Stomach (tissue), 8 donors: ENCODE measurements at regions not wholly inside any gene's neighbourhood (a gene's known extent, or its start where the extent isn't known, plus 50 kb on each side); places are given as distances from the start of the nearest gene placed in this dataset.

Experiments used
- DNase-seq, 2 donors: peaks; one replicate each; pipeline versions ENCODE4 v3.0.0 to v3.0.0-alpha.2; 2013 to 2019
- H3K27ac ChIP-seq, 5 donors: fragments of 200-600 bp in 4 of 5; sonication (generic) in 4 of 5; one replicate each; pipeline ENCODE4 v1.5.1; 2013 to 2019; ENCODE audit warnings: mild to moderate bottlenecking in 1 of 5, moderate library complexity in 1 of 5
- H3K27me3 ChIP-seq, 3 donors: fragments of 200-600 bp; sonication (generic); one replicate each; pipeline ENCODE4 v1.5.1; 2017 to 2019; ENCODE audit warnings: mixed run types in 1 of 3
- H3K36me3 ChIP-seq, 4 donors: fragments of 200-600 bp; sonication (generic); 1 replicate in 3 of 4; 2 replicates in 1 of 4; pipeline ENCODE4 v1.5.1; 2016 to 2019
- H3K4me1 ChIP-seq, 4 donors: fragments of 200-600 bp; sonication (generic); one replicate each; pipeline ENCODE4 v1.5.1; 2016 to 2019
- H3K4me3 ChIP-seq, 4 donors: fragments of 200-600 bp; sonication (generic) in 3 of 4; one replicate each; pipeline ENCODE4 v1.5.1; 2016 to 2019; ENCODE audit warnings: mild to moderate bottlenecking in 1 of 4
- H3K9me3 ChIP-seq, 4 donors: fragments of 200-600 bp; sonication (generic); one replicate each; pipeline ENCODE4 v1.5.1; 2016 to 2019
- CTCF ChIP-seq, 7 experiments: fragments of 450-650 bp in 4 of 7; fragments of 200-600 bp in 3 of 7; sonication (generic) in 3 of 7; IDR thresholded peaks; one replicate each; pipeline ENCODE4 v1.5.1; 2016 to 2019; ENCODE audit warnings: antibody characterized with exemption in 7 of 7, control low read depth in 2 of 7, mild to moderate bottlenecking in 1 of 7
- EP300 ChIP-seq: sonication (generic); formaldehyde crosslinking; IDR thresholded peaks from one replicate; pipeline ENCODE4 v1.6.1; 2017; ENCODE audit warnings: antibody characterized with exemption
- POLR2A ChIP-seq, 4 donors: fragments of 450-650 bp; IDR thresholded peaks; one replicate each; pipeline ENCODE4 v1.6.1; 2016; ENCODE audit warnings: antibody characterized with exemption in 4 of 4, control low read depth in 2 of 4, mild to moderate bottlenecking in 1 of 4, moderate library complexity in 1 of 4
- POLR2AphosphoS5 ChIP-seq, 3 donors: sonication (generic); formaldehyde crosslinking; IDR thresholded peaks; one replicate each; pipeline ENCODE4 v1.6.1; 2016; ENCODE audit warnings: antibody characterized with exemption in 3 of 3
- WGBS, 5 donors: extraction: QIAGEN DNeasy Blood & Tissue Kit in 3 of 5; methylation state at CpG; one replicate each; pipeline versions ENCODE4 v1.1.5 to v1.1.7; 2013 to 2018; 5-methylcytosine and 5-hydroxymethylcytosine counted together
- intact Hi-C: fragments of 100-400 bp; cut with DNase I; formaldehyde crosslinking; loops from one replicate; pipeline ENCODE4 v1.15.1; 2023; ENCODE audit warnings: low total_unique reads
- donor health status: healthy with polysubstance abuse.
- donor health status: Bipolar disorder and iron deficiency.
- donor health status: healthy.

DNA sequence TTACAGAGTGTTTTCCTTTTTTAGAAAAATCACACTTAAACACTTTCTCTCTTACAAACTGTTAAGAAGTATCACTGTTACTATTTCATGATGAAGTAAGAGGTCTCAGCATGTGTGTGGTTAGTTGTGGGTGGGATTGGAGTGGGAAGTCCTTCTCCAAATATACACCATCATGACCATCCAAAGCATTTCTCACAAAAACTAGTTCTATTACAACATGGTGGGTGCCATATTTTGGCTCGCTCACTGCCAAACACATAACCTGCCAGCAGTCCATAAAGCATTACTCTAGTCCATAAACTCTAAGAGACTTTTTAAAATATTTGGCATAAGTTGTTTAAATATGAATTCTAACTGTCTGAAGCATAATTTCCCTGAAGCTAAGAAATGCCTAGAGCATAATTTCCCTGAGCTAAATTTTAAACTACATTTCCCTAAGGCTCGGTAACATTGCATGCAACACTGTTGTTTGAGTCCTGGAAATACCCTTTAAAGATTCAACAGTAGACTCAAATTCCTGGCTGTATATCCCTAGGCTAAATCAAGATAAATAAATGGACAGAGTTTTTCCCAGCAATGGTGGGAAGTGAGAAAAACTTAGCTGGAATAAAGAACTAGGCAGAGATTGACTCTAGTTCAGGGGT is 415.0 kb upstream of the INTU start:
- 77 to 87% (median 77%) methylated on average over 2 of the region's 2 CpGs for WGBS, 5 donors
- no peak for DNase-seq
- no peaks in the 10 kb centered on the region for H3K27me3 ChIP-seq
- no peak overlapping the region for H3K27ac ChIP-seq
- H3K9me3 ChIP-seq = no peaks in the 10 kb centered on the region
- no peaks in the 10 kb centered on the region for H3K36me3 ChIP-seq
- intact Hi-C loops = no loop called here
- TF ChIP-seq POLR2AphosphoS5 (IDR thresholded peaks at IDR 0.05) (no peak), POLR2A (IDR thresholded peaks at IDR 0.05) (no peak), CTCF (IDR thresholded peaks at IDR 0.05) (no peak), EP300 (no peak)
- H3K4me3 ChIP-seq = no peak overlapping the region
- H3K4me1 ChIP-seq = peaks cover 0 to 7% (median under 1%) of the 10 kb centered on the region in 4 donors

GRCh38 chr4:127219232-127219631 is 413.5 kb upstream of the INTU start:
- Histone ChIP-seq H3K27ac (no peak overlapping the region), H3K4me1 (peaks cover 0 to 3% (median 0%) of the 10 kb centered on the region in 4 donors), H3K27me3 (no peaks in the 10 kb centered on the region), H3K36me3 (no peaks in the 10 kb centered on the region), H3K4me3 (no peak overlapping the region), H3K9me3 (no peaks in the 10 kb centered on the region)
- no peak for TF ChIP-seq POLR2AphosphoS5 (IDR thresholded peaks at IDR 0.05)
- no peak for TF ChIP-seq CTCF (IDR thresholded peaks at IDR 0.05)
- TF ChIP-seq POLR2A (IDR thresholded peaks at IDR 0.05) = no peak
- no peak for TF ChIP-seq EP300
- intact Hi-C loops = no loop called here
- DNase-seq = no peak

DNA sequence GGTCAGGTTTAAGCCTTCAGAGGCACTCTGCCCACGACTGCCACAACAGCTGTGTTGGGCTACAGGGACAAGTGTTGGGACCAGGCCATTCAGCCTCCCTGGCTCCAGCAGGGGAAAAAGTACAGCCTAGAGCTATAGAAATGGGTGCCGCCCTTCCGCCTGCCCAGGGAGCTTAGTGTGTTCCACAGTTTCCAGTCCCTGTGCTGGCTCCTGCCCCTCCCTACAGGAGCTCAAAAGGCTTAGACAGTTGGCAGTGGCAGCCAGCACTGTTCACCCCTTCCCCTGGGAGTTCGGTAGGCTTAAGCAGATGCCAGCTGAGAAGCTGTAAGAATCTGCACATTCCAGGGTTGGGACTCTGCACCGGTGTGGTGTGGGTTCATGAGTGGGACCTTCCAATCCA is 408.2 kb upstream of the INTU start:
- intact Hi-C loops = no loop called here
- Histone ChIP-seq H3K4me1 (no peaks in the 10 kb centered on the region), H3K27me3 (no peaks in the 10 kb centered on the region), H3K27ac (no peak overlapping the region), H3K9me3 (no peaks in the 10 kb centered on the region), H3K4me3 (no peak overlapping the region), H3K36me3 (no peaks in the 10 kb centered on the region)
- DNase-seq = no peak
- WGBS, 5 donors = 75 to 86% (median 84%) methylated on average over 4 to 5 of the region's 5 CpGs
- TF ChIP-seq POLR2A (IDR thresholded peaks at IDR 0.05) (no peak), EP300 (no peak), POLR2AphosphoS5 (IDR thresholded peaks at IDR 0.05) (no peak), CTCF (IDR thresholded peaks at IDR 0.05) (no peak)

GRCh38 chr4:127229855-127230608 is 402.7 kb upstream of the INTU start:
- Histone ChIP-seq H3K27me3 (no peaks in the 10 kb centered on the region), H3K36me3 (no peaks in the 10 kb centered on the region), H3K27ac (no peak overlapping the region), H3K4me1 (no peaks in the 10 kb centered on the region), H3K9me3 (no peaks in the 10 kb centered on the region), H3K4me3 (no peak overlapping the region)
- intact Hi-C loops = no loop called here
- WGBS, 5 donors = 77 to 83% (median 79%) methylated on average over 3 of the region's 3 CpGs
- no peak for DNase-seq
- no peak for TF ChIP-seq POLR2AphosphoS5 (IDR thresholded peaks at IDR 0.05)
- no peak for TF ChIP-seq EP300
- TF ChIP-seq CTCF (IDR thresholded peaks at IDR 0.05) = no peak
- no peak for TF ChIP-seq POLR2A (IDR thresholded peaks at IDR 0.05)
